Motor neuron (in vitro differentiated cells): ENCODE measurements at regions not wholly inside any gene's neighbourhood (a gene's known extent, or its start where the extent isn't known, plus 50 kb on each side); places are given as distances from the start of the nearest gene placed in this dataset.

Experiments
- ATAC-seq, 8 experiments: fragments of 200-7000 bp; cut with Tn5 transposase; replicated peaks in 6 of 8; 2 replicates each; pipeline ENCODE4 v1.8.0; 2021; ENCODE audit warnings: mild to moderate bottlenecking in 8 of 8, moderate library complexity in 8 of 8
- H3K27ac ChIP-seq, 2 donors: fragments of 250-450 bp; sonication (Bioruptor Pico); 2 replicates each; pipeline ENCODE4 v1.9.0; 2021; ENCODE audit warnings: antibody characterized with exemption in 2 of 2, mild to moderate bottlenecking in 2 of 2, moderate library complexity in 1 of 2
- H3K4me1 ChIP-seq, 2 donors: fragments of 250-450 bp; sonication (Bioruptor Pico); replicated peaks in 1 of 2; 2 replicates each; pipeline ENCODE4 v1.6.1; 2021; ENCODE audit warnings: antibody characterized with exemption in 2 of 2, mild to moderate bottlenecking in 2 of 2, moderate library complexity in 1 of 2
- H3K4me3 ChIP-seq, 5 donors: fragments of 250-450 bp; sonication (Bioruptor Pico); 2 replicates each; pipeline ENCODE4 v1.9.0; 2021; ENCODE audit warnings: antibody characterized with exemption in 5 of 5, mild to moderate bottlenecking in 5 of 5, moderate library complexity in 4 of 5
- WGBS, 10 experiments: fragments of 450-650 bp; shearing (Covaris generic); methylation state at CpG; one replicate each; pipeline ENCODE4 v1.0.0; 2022; 5-methylcytosine and 5-hydroxymethylcytosine counted together
- in situ Hi-C, 9 experiments: fragments of 400-800 bp; cut with MboI; loops; one replicate each; pipeline ENCODE4 v1.15.0; 2021; ENCODE audit warnings: low sequenced_read_pairs in 9 of 9, low pct_unique_long_range_greater_than_20kb in 2 of 9; ENCODE audit not compliant: unreplicated experiment in 9 of 9

DNA sequence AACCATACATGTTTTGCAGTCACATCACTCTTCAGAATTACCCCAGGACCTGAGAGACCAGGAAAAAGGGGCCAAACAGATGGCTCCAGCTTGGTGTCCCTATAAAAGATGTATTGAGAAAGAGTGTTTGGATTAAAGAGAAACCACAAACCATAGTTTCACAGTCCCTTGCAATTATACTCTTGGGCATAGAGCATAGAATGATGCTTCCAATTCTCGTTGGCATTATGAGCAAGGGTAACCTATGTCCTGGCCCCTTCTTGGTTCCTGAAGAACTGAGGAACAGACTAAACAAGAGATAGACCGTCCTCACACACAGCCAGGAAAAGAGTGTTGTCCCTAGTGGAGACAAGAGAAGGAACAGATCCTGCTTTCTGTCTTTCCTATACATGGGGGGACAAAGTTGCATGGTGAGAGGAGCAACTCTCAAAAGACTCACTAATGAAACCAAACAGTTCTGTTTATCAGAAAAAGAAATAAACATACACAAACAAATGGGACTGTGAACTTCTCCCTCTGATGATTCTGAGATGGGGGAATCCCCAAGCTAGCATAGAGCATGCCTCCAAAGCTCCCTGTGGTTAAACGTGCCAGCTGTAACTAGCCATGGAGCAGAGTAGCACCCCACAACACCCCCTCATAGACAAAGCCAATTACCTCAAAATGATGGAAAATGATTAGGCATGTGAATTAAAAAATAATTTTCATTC lies 908.6 kb downstream of the NTRK3 start:
- Histone ChIP-seq H3K27ac (no peak overlapping the region), H3K4me3 (no peak overlapping the region), H3K4me1 (peaks cover 0 to 9% of the 10 kb centered on the region in 2 donors)
- WGBS, 10 experiments, result 0 to 100% (median 60%) methylated on average over 1 to 3 of the region's 3 CpGs; no CpG with 5 or more reads in 3 of the 10 experiments
- ATAC-seq, result no peak
- in situ Hi-C loops, result no loop called here

DNA sequence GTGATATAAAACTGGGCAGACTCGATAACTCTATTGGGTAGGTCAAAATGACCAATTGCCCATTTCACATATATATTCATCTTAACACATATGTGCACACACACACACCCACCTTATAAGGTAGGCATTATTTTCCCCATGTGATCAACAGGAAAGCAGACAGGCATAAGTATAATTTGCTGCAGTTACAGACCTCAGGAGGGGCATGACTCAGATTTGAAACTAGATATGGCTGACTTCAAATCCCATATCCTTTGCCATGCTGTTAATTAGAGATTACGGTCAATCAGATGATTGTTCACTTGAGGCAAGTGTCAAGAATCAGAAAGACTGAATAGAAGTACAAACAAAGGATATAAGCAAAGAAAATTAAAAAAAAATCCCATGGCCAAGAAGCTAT lies 910.6 kb downstream of the NTRK3 start:
- Histone ChIP-seq H3K27ac (no peak overlapping the region), H3K4me1 (peaks cover 0 to 9% of the 10 kb centered on the region in 2 donors), H3K4me3 (no peak overlapping the region)
- ATAC-seq, result no peak
- WGBS, 10 experiments, result 13 to 100% (median 83%) methylated on average over 1 to 2 of the region's 2 CpGs; no CpG with 5 or more reads in 1 of the 10 experiments
- in situ Hi-C loops, result no loop called here

DNA sequence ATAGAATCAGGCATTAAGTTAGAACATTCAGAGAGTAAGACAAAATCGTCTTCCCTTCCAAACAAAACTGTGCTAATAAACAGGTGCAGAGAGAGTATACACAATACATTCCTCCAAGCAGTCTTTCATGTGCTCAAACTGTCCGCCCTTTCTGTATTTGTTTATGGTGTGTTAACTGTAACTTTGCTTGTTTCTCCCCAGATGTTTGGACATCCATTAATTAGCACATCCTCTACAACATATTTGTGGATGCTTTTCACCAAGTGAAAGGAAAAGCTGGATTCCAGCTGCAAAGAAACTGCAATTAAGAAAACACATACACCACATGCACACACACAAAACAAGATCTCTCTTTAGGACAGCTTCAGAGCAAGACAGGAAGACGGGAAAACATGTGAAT lies 912.6 kb downstream of the NTRK3 start:
- in situ Hi-C loops, result no loop called here
- WGBS, 10 experiments, result 6 to 100% (median 72%) methylated on average over 1 to 3 of the region's 3 CpGs

DNA sequence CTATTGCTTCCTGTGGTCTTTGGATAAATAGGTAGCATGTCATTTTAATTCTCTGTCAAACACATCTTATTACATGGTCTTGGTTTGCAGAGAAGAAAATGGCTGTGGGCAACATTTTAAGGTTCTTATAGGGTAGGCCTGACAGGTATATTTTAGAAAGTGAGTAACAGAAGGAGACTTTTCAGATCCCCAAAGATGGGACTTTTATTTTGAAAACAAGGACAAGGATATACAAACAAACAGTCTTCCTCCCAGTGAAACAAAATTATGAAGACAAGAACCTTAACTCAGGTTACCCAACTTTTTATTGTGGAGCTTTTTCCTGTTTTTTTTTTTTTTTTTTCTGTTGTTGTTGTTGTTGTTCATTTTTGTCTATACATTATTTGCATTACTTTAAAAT lies 916.2 kb downstream of the NTRK3 start:
- no peak overlapping the region for H3K27ac ChIP-seq
- no peak for ATAC-seq
- in situ Hi-C loops, result no loop called here
- H3K4me1 ChIP-seq, result no peaks in the 10 kb centered on the region
- no peak overlapping the region for H3K4me3 ChIP-seq

More for the DNA sequence above, 912.6 kb downstream of the NTRK3 start:
- Histone ChIP-seq H3K4me3 (no peak overlapping the region), H3K4me1 (peaks cover 0 to 5% of the 10 kb centered on the region in 2 donors), H3K27ac (no peak overlapping the region)
- ATAC-seq, result peak in 1 of 8 experiments; percentile 39

DNA sequence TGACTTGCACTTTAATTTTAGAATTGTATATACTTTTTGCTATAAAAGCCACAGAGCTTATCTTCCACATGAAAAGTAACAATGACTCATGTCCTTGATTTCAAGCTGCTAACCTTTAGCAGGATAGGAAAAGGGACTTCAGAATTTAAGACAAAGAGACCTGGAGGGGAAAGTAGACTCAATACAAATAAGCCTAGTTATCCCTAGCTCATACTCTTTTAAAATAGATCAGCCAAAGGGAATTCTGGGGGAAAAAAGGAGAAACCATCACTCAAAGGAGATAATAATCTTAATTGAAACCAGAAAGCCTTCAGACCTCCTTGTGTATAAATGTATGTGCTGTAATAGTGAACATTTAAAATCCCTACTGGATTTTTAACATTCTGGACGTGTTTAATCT lies 930.3 kb downstream of the NTRK3 start:
- 0 to 50% (median 39%) methylated on average over 1 of the region's 1 CpG; no CpG with 5 or more reads in 2 of the 10 experiments for WGBS, 10 experiments
- no peaks in the 10 kb centered on the region for H3K4me1 ChIP-seq
- no peak overlapping the region for H3K4me3 ChIP-seq
- in situ Hi-C loops, result no loop called here
- H3K27ac ChIP-seq, result no peak overlapping the region
- no peak for ATAC-seq

DNA sequence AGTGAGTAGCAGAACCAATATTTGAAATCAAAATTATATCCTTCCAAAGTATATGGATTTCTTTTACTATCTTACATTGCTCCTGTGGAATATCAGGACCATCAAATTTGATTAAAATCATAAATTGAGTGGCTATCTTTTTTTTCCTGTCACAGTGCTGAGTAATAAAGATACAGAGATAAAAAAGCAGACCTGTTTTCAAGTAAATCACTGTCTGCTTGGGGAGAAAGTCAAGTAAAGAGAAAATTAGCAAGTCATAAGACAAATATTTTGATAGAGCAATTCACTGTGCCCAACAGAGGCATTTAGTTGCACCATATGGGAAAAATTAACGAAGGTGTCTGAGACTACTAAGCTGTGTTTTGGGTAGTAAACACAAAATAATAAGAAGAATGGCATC lies 933.7 kb downstream of the NTRK3 start:
- 0 to 100% (median 82%) methylated on average over 1 of the region's 1 CpG; no CpG with 5 or more reads in 1 of the 10 experiments for WGBS, 10 experiments
- ATAC-seq, result no peak
- Histone ChIP-seq H3K4me3 (no peak overlapping the region), H3K4me1 (peaks cover 3 to 12% of the 10 kb centered on the region in 2 donors), H3K27ac (no peak overlapping the region)
- in situ Hi-C loops, result no loop called here

DNA sequence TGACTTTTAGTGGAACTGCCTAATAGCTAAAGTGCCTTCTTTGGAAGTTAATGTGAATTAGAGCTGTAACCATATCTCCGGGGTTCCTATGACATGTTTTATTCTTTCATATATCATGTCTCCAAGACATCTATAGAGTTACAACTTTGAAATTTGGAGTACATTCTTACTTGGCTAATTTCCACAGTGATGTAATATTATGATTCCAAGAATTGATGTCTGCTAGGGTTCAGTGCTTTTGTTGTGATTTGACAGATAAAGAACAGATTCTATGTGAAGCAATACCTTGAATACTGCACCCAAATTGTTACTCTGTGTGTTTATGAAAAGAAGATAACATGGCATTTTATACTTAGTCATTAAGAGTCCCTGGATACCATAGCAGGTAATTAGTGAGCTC lies 934.3 kb downstream of the NTRK3 start:
- H3K4me3 ChIP-seq, result no peak overlapping the region
- WGBS, 10 experiments, result 0 to 100% (median 63%) methylated on average over 1 of the region's 1 CpG; no CpG with 5 or more reads in 3 of the 10 experiments
- H3K4me1 ChIP-seq, result peaks cover 9 to 16% of the 10 kb centered on the region in 2 donors
- ATAC-seq, result no peak
- H3K27ac ChIP-seq, result no peak overlapping the region
- in situ Hi-C loops, result no loop called here

DNA sequence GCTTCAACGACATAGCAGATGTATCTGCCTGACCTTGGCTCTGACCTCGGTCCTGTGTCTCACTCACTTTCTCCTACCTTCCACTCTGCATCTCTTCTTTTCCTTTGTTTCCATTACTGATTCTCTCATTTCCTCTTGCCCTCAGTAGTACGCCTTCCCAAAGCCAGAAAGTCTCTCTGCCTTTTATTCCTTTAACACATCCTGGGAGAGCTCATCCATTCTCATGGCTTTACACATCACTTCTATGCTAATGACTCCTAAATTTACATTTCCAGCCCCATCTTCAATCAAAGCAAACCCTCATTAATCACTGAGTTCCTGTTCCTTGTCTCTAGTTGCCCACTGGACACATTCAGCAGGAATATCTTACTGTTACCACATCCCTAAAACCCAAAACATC lies 938.6 kb downstream of the NTRK3 start:
- peak in 3 of 8 experiments; percentile 27 to 58 (median 27) for ATAC-seq

DNA sequence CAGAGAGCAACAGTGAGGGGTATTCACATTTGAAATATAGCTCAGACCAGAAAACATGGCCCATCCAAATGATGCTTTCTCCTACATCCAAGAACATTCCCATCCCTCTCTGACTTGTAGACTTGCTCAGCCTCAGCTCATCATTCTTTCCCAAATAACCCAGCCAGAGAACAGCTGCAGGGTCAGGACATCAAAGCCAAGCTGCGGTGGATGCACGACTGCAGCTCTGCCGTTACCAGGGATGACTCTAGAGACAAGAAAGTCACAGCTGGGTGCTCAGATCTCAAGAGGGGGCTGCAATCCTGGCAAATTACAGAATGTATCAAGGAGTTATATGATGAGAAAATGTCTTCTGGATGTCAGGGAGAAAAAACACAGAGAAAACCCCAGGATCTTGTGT lies 944.3 kb downstream of the NTRK3 start:
- H3K4me3 ChIP-seq, result no peak overlapping the region
- WGBS, 10 experiments, result 0 to 80% (median 21%) methylated on average over 1 to 3 of the region's 3 CpGs; no CpG with 5 or more reads in 5 of the 10 experiments
- ATAC-seq, result peak in 2 of 8 experiments; percentile 17 to 29
- in situ Hi-C loops, result no loop called here
- H3K27ac ChIP-seq, result no peak overlapping the region
- peaks cover 0 to 10% of the 10 kb centered on the region in 2 donors for H3K4me1 ChIP-seq

More for the DNA sequence above, 938.6 kb downstream of the NTRK3 start:
- H3K27ac ChIP-seq, result no peak overlapping the region
- 0 to 38% (median 18%) methylated on average over 1 to 3 of the region's 3 CpGs for WGBS, 10 experiments
- H3K4me3 ChIP-seq, result no peak overlapping the region
- peaks cover 9 to 16% of the 10 kb centered on the region in 2 donors for H3K4me1 ChIP-seq
- in situ Hi-C loops, result no loop called here

DNA sequence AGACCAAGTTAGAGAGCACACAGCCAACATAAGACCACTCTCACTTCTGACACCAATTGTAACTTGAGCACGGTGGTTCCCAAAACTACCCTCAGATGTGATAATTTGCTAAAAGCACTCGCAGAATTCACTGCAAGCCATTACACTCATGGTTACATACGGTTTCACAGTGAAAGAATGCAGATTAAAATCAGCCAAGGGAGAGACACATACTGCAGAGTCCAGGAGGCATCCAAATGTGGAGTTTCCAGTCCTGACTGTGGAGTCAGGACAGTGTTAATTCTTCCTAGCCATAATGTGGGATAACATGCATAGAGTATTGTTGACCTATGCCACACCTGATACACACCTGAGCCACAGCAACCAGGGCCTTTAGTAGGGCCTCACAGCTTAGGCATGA lies 956.4 kb downstream of the NTRK3 start:
- in situ Hi-C loops, result no loop called here
- Histone ChIP-seq H3K4me3 (no peak overlapping the region), H3K4me1 (no peaks in the 10 kb centered on the region), H3K27ac (no peak overlapping the region)
- peak in 2 of 8 experiments; percentile 49 to 92 for ATAC-seq
- 0 to 100% (median 52%) methylated on average over 1 to 3 of the region's 3 CpGs; no CpG with 5 or more reads in 2 of the 10 experiments for WGBS, 10 experiments

DNA sequence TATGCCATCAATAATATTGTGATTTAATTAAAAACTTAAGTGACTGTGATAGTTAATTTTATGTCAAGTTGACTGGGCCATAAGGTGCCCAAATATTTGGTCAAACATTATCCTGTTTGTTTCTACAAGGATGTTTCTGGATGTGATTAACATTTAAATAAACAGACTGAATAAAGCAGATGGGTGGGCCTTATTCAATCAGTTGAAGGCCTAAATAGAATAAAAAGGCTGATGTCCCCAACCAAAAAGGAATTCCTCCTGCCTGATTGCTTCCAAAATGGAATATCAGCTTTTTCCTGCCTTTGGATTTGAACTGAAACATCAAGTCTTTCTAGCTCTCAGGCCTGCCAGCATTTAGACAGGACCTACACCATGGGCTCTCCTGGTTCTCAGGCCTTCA lies 961.7 kb downstream of the NTRK3 start:
- ATAC-seq, result no peak
- Histone ChIP-seq H3K4me3 (no peak overlapping the region), H3K4me1 (no peaks in the 10 kb centered on the region), H3K27ac (no peak overlapping the region)
- in situ Hi-C loops, result no loop called here

DNA sequence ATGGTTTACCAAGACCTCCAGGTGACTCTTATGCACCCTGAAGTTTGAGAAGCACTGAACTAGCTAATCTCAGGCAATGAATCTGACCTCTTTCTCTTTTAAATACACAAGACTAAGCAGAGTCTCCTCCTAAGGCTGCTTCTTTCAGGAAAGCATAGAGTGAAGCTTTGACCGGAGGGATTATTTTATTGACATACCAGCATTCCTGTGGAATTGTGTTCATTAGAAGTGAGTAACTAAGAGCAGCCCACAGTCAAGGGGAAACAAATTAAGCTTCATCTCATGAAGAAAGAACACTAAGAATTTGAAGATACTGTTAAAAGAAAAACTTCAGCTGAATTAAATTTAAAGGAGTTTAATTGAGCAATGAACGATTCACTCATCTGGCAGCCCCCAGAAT lies 963.5 kb downstream of the NTRK3 start:
- no peaks in the 10 kb centered on the region for H3K4me1 ChIP-seq
- no peak overlapping the region for H3K4me3 ChIP-seq
- WGBS, 10 experiments, result 6 to 100% (median 48%) methylated on average over 1 to 2 of the region's 2 CpGs; no CpG with 5 or more reads in 4 of the 10 experiments
- no peak overlapping the region for H3K27ac ChIP-seq
- no peak for ATAC-seq
- in situ Hi-C loops, result no loop called here

DNA sequence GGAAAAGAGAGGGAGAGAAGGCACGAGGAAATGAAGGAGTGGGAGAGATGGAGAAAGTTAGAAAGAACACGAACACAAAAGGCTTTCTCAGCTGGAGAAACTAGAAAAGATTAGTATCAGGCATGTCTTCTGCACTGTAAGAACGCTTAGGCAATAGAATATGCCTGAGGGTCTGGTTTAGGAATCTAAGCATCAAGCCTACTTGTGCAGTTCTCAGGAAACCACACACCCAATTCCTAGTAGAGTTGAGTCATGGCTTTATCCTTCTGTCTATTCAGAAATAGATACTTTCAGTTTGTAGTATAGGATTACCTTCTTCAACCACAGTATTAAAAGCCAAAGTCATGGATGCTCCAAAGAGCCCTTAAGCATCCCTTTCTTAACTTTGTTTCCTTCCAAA lies 969.4 kb downstream of the NTRK3 start:
- ATAC-seq, result peak in 3 of 8 experiments; percentile 100
- Histone ChIP-seq H3K27ac (no peak overlapping the region), H3K4me1 (no peaks in the 10 kb centered on the region), H3K4me3 (no peak overlapping the region)
- in situ Hi-C loops, result no loop called here
- WGBS, 10 experiments, result 2 to 88% (median 58%) methylated on average over 1 to 3 of the region's 3 CpGs

DNA sequence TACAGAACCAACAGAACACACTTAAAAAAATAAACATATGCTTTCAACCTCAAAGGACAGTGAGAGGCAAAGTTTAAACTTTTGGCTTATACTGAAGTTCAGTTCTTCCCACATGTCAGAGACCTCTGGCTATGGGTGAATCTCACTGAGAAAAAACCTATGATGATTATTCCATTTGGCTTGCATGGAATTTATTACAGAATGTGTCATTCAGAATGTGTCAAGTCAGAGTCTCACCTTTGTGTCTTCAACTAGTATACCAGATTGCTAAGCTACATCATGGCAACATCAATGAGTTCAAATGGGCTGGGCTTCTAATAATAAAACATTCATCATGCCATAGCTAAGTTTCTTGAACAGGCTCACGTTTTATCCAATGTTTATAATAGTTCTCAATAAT lies 987.0 kb downstream of the NTRK3 start:
- in situ Hi-C loops, result no loop called here
- no peaks in the 10 kb centered on the region for H3K4me1 ChIP-seq
- ATAC-seq, result no peak
- no peak overlapping the region for H3K27ac ChIP-seq
- H3K4me3 ChIP-seq, result no peak overlapping the region
- WGBS, 10 experiments, result 0 to 80% (median 0%) methylated on average over 1 of the region's 1 CpG; no CpG with 5 or more reads in 3 of the 10 experiments
